Neural cell (in vitro differentiated cells): ENCODE measurements at regions not wholly inside any gene's neighbourhood (a gene's known extent, or its start where the extent isn't known, plus 50 kb on each side); places are given as distances from the start of the nearest gene placed in this dataset.

Experiments used
- H2AFZ ChIP-seq: fragments of 200-600, 300-800 bp; sonication (generic), shearing (Covaris generic); 2 replicates; pipeline ENCODE4 v1.6.0; 2014; ENCODE audit warnings: low read depth, mild to moderate bottlenecking, antibody characterized with exemption, low read length, moderate library complexity
- H3F3A ChIP-seq: fragments of 200-600 bp; shearing (Covaris generic); 2 replicates; pipeline ENCODE4 v1.6.1; 2016; ENCODE audit warnings: mild to moderate bottlenecking, moderate library complexity, mixed read lengths, antibody characterized with exemption, low read length; ENCODE audit not compliant: insufficient read depth, poor library complexity, severe bottlenecking
- H3K27ac ChIP-seq: fragments of 200-600, 300-800 bp; sonication (generic), shearing (Covaris generic); 2 replicates; pipeline ENCODE4 v1.5.1; 2014; ENCODE audit warnings: mild to moderate bottlenecking, low read length, moderate library complexity
- H3K27me3 ChIP-seq: fragments of 300-800, 200-600 bp; sonication (generic), shearing (Covaris generic); 2 replicates; pipeline ENCODE4 v1.6.0; 2014; ENCODE audit warnings: mild to moderate bottlenecking, low read depth, low read length, moderate library complexity; ENCODE audit not compliant: insufficient read depth
- H3K36me3 ChIP-seq: fragments of 300-800, 200-600 bp; sonication (generic), shearing (Covaris generic); 2 replicates; pipeline ENCODE4 v1.5.1; 2014; ENCODE audit warnings: mild to moderate bottlenecking, antibody characterized with exemption, low read length, moderate library complexity; ENCODE audit not compliant: insufficient read depth
- H3K4me2 ChIP-seq: fragments of 300-800, 200-600 bp; sonication (generic), shearing (Covaris generic); 2 replicates; pipeline ENCODE4 v1.6.0; 2014; ENCODE audit warnings: mild to moderate bottlenecking, low read length
- H3K4me3 ChIP-seq: fragments of 300-800, 200-600 bp; sonication (generic), shearing (Covaris generic); 2 replicates; pipeline ENCODE4 v1.5.1; 2014; ENCODE audit warnings: mild to moderate bottlenecking, low read length, moderate library complexity
- H3K79me2 ChIP-seq: fragments of 200-600 bp; shearing (Covaris generic); replicated peaks from 2 replicates; pipeline ENCODE4 v1.6.0; 2014; ENCODE audit warnings: mild to moderate bottlenecking, low read length, moderate library complexity; ENCODE audit not compliant: insufficient read depth
- H3K9ac ChIP-seq: fragments of 300-800, 200-600 bp; sonication (generic), shearing (Covaris generic); 2 replicates; pipeline ENCODE4 v1.6.1; 2016; ENCODE audit warnings: mild to moderate bottlenecking, low read length, mixed read lengths
- H3K9me2 ChIP-seq: fragments of 200-600 bp; shearing (Covaris generic); 2 replicates; pipeline ENCODE4 v1.6.1; 2016; ENCODE audit warnings: mild to moderate bottlenecking, low read length, mixed read lengths; ENCODE audit not compliant: insufficient read depth
- H3K9me3 ChIP-seq: fragments of 200-600, 300-800 bp; sonication (generic), shearing (Covaris generic); 2 replicates; pipeline ENCODE4 v1.6.1; 2016; ENCODE audit warnings: mild to moderate bottlenecking, mixed run types, low read length, moderate library complexity, mixed read lengths
- H4K20me1 ChIP-seq: fragments of 200-600 bp; shearing (Covaris generic); 2 replicates; pipeline ENCODE4 v1.6.1; 2016; ENCODE audit warnings: mild to moderate bottlenecking, mixed run types; ENCODE audit not compliant: insufficient read depth
- CTCF ChIP-seq: fragments of 450-650 bp; IDR thresholded peaks from 2 replicates; pipeline ENCODE4 v1.5.1; 2014; ENCODE audit warnings: antibody characterized with exemption, mild to moderate bottlenecking, moderate library complexity; ENCODE audit not compliant: poor library complexity, severe bottlenecking
- EP300 ChIP-seq: fragments of 450-650 bp; conservative IDR thresholded peaks from 2 replicates; pipeline ENCODE4 v1.6.1; 2014; ENCODE audit warnings: antibody characterized with exemption, mild to moderate bottlenecking, moderate library complexity; ENCODE audit not compliant: poor library complexity, severe bottlenecking
- EZH2 ChIP-seq: fragments of 200-600, 300-800 bp; shearing (Covaris generic), sonication (generic); IDR thresholded peaks from 2 replicates; pipeline ENCODE4 v1.6.1; 2014; ENCODE audit warnings: antibody characterized with exemption, low read length, borderline replicate concordance, mild to moderate bottlenecking; ENCODE audit not compliant: insufficient read depth, poor library complexity, severe bottlenecking
- MXI1 ChIP-seq: fragments of 450-650 bp; conservative IDR thresholded peaks from 2 replicates; pipeline ENCODE4 v1.6.1; 2014; ENCODE audit warnings: antibody characterized with exemption, mild to moderate bottlenecking; ENCODE audit not compliant: poor library complexity, severe bottlenecking
- POLR2AphosphoS5 ChIP-seq: IDR thresholded peaks from 2 replicates; pipeline ENCODE4 v1.6.1; 2012
- RAD21 ChIP-seq: fragments of 450-650 bp; conservative IDR thresholded peaks from 2 replicates; pipeline ENCODE4 v1.6.1; 2014; ENCODE audit warnings: antibody characterized with exemption, mild to moderate bottlenecking, moderate library complexity
- SMC3 ChIP-seq: fragments of 450-650 bp; conservative IDR thresholded peaks from 2 replicates; pipeline ENCODE4 v1.6.1; 2014; ENCODE audit warnings: antibody characterized with exemption, mild to moderate bottlenecking, moderate library complexity; ENCODE audit not compliant: poor library complexity
- TAF1 ChIP-seq: IDR thresholded peaks from 2 replicates; pipeline ENCODE4 v1.6.1; 2012; ENCODE audit warnings: low read depth
- TF ChIP-seq, protein P1 (sequence below): IDR thresholded peaks from 2 replicates; pipeline ENCODE4 v1.6.1; 2012; ENCODE audit warnings: borderline replicate concordance

DNA sequence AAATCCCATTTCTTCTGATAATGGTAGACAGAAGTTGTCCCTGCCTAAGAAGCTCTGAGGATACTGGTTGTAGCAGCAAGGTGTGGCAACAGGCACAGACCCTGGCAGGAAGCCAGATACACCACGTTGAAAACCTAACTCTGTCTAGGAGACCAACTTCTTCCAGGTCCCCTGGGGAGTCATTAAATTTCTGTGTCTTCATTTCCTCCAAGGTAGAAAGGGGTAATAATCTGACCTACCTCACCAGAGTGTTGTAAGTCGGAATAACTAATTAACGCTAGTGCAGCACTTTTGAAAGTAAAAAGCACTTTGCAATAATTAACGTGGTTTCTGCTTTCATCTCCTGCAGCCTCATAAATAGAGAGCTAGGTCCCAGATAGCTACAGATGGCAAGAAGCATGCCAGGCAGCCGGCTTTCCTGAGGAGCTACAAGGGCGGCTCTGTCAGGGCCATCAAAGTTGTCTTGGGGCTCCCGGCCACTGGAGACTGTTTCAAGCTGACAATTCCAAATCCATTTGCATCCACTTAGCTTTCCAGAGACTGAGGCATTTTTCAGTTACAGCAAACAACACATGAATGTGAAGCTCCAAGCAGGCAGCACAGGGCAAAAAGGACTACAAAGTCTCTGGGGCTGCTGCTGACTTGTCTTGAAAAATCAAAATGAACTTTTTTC lies 176.2 kb downstream of the FOXO1 start:
- Histone ChIP-seq H4K20me1 (no peaks in the 10 kb centered on the region), H3K4me3 (no peak overlapping the region), H3K27ac (no peak overlapping the region), H3K9me2 (no peaks in the 10 kb centered on the region), H3K27me3 (no peaks in the 10 kb centered on the region), H3K9ac (no peak overlapping the region), H3K4me2 (no peak overlapping the region), H3K79me2 (no peaks in the 10 kb centered on the region), H3K9me3 (no peaks in the 10 kb centered on the region), H2AFZ (no peak overlapping the region), H3F3A (no peaks in the 10 kb centered on the region), H3K36me3 (no peaks in the 10 kb centered on the region)
- TF ChIP-seq RAD21 (no peak), EP300 (no peak)

GRCh38 chr13:40492511-40492910 lies 173.9 kb downstream of the FOXO1 start:
- H3K27me3 ChIP-seq, result no peaks in the 10 kb centered on the region

More at GRCh38 chr13:40492511-40492910, 173.9 kb downstream of the FOXO1 start:
- no peaks in the 10 kb centered on the region for H3K9me2 ChIP-seq
- no peak overlapping the region for H3K9ac ChIP-seq
- no peaks in the 10 kb centered on the region for H3K36me3 ChIP-seq
- no peak overlapping the region for H3K4me2 ChIP-seq
- no peak overlapping the region for H2AFZ ChIP-seq
- no peak overlapping the region for H3K27ac ChIP-seq
- no peaks in the 10 kb centered on the region for H3K79me2 ChIP-seq
- no peaks in the 10 kb centered on the region for H4K20me1 ChIP-seq
- no peaks in the 10 kb centered on the region for H3K9me3 ChIP-seq
- H3F3A ChIP-seq, result no peaks in the 10 kb centered on the region
- TF ChIP-seq SMC3 (no peak), TAF1 (no peak), RAD21 (no peak), MXI1 (no peak), EZH2 (no peak), POLR2AphosphoS5 (no peak), CTCF (no peak), EP300 (no peak)
- TF ChIP-seq, protein P1, sequence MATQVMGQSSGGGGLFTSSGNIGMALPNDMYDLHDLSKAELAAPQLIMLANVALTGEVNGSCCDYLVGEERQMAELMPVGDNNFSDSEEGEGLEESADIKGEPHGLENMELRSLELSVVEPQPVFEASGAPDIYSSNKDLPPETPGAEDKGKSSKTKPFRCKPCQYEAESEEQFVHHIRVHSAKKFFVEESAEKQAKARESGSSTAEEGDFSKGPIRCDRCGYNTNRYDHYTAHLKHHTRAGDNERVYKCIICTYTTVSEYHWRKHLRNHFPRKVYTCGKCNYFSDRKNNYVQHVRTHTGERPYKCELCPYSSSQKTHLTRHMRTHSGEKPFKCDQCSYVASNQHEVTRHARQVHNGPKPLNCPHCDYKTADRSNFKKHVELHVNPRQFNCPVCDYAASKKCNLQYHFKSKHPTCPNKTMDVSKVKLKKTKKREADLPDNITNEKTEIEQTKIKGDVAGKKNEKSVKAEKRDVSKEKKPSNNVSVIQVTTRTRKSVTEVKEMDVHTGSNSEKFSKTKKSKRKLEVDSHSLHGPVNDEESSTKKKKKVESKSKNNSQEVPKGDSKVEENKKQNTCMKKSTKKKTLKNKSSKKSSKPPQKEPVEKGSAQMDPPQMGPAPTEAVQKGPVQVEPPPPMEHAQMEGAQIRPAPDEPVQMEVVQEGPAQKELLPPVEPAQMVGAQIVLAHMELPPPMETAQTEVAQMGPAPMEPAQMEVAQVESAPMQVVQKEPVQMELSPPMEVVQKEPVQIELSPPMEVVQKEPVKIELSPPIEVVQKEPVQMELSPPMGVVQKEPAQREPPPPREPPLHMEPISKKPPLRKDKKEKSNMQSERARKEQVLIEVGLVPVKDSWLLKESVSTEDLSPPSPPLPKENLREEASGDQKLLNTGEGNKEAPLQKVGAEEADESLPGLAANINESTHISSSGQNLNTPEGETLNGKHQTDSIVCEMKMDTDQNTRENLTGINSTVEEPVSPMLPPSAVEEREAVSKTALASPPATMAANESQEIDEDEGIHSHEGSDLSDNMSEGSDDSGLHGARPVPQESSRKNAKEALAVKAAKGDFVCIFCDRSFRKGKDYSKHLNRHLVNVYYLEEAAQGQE, result no peak
- H3K4me3 ChIP-seq, result no peak overlapping the region
